AG10803 (cell line): ENCODE measurements at regions not wholly inside any gene's neighbourhood (a gene's known extent, or its start where the extent isn't known, plus 50 kb on each side); places are given as distances from the start of the nearest gene placed in this dataset.

Experiments
- DNase-seq: peaks from one replicate; pipeline ENCODE4 v3.0.0; 2010; ENCODE audit warnings: low read depth
- H3K4me3 ChIP-seq: 2 replicates; pipeline ENCODE4 v1.5.1; 2011; ENCODE audit warnings: mild to moderate bottlenecking, low read length, control low read depth
- TF ChIP-seq, protein P1 (sequence below): conservative IDR thresholded peaks from 2 replicates; pipeline ENCODE4 v1.5.1; 2011; ENCODE audit warnings: mild to moderate bottlenecking, low read length, control low read depth, inconsistent platforms

DNA sequence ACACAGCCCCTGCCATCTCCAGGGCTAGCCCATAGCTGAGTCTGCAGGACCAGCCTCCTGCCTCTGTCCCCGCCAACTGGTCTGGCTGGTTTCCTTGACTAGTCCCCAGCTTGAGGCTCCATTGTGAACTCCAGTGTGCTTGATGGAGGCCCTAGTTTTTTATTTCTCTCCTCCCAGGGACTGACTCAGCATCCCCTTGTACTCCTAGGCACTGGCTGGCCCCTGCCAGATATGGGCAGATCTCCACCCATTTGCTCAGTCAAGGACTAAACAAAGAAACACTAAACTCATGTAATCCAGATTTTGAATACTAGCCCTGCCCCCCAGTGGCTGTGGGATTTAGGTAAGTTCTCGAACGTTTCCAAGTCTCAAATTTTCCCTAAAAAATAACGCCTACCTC, 415.4 kb upstream of the RORA start:
- DNase-seq, result no peak
- TF ChIP-seq, protein P1, sequence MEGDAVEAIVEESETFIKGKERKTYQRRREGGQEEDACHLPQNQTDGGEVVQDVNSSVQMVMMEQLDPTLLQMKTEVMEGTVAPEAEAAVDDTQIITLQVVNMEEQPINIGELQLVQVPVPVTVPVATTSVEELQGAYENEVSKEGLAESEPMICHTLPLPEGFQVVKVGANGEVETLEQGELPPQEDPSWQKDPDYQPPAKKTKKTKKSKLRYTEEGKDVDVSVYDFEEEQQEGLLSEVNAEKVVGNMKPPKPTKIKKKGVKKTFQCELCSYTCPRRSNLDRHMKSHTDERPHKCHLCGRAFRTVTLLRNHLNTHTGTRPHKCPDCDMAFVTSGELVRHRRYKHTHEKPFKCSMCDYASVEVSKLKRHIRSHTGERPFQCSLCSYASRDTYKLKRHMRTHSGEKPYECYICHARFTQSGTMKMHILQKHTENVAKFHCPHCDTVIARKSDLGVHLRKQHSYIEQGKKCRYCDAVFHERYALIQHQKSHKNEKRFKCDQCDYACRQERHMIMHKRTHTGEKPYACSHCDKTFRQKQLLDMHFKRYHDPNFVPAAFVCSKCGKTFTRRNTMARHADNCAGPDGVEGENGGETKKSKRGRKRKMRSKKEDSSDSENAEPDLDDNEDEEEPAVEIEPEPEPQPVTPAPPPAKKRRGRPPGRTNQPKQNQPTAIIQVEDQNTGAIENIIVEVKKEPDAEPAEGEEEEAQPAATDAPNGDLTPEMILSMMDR, result no peak
- no peak overlapping the region for H3K4me3 ChIP-seq

DNA sequence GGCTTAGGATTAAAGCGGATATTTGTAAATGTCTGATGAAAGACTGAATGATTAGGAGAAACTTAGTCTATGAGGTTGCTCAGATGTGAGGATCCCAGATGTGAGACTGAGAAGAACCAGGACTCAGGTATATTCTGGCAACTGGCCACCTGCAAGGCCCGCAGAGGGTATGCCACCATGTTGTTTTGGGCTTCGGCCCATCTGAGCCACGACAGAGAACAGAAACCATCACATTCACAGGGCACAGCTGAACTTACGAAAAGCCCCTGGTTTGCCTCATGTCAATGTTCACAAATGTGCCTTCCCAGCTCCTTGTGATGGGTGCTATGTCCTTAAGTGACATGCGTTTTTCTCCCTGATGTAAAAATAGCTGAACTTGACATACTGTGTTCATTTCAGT, 412.5 kb upstream of the RORA start:
- TF ChIP-seq, protein P1, result no peak
- no peak overlapping the region for H3K4me3 ChIP-seq
- no peak for DNase-seq

DNA sequence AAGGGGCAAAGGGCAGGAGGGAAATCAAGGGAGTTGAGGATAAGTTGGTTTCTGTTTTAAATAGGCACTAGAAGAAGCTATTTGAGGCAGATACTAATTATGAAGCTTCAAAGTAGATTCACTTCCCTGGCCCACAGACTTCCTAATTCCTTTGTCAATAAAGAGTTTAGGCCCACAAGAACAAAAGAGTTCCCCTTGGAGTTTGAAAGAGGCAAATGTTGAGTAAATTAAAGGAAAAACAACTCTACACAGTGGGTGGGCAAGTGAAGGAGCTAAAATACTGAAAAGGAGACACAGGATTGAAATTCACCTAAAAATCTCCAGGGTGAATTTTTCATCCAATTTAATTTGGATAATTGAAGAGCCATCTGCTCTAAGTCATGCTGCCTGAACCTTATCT, 411.7 kb upstream of the RORA start:
- H3K4me3 ChIP-seq, result no peak overlapping the region
- DNase-seq, result no peak
- TF ChIP-seq, protein P1, result no peak

DNA sequence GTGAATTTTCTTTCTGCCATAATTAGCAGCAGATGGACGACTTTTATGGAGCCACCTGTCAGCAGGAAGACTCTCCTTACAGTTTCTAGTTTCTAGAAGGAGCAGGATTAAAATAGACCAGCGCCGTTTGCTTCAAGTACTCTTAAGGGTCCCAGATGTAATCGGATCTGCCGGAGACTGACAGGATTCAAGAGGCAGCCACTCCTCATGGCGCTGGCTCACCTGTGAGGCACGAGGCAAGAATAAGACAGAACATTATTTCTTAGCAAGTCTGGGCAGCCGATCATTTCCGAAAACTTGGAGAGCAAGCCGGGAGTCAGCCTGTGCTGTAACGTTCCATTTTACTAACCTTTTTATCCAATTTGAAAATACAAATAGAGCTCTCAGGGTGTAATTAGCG, 410.4 kb upstream of the RORA start:
- DNase-seq, result no peak
- no peak overlapping the region for H3K4me3 ChIP-seq
- TF ChIP-seq, protein P1, result no peak

DNA sequence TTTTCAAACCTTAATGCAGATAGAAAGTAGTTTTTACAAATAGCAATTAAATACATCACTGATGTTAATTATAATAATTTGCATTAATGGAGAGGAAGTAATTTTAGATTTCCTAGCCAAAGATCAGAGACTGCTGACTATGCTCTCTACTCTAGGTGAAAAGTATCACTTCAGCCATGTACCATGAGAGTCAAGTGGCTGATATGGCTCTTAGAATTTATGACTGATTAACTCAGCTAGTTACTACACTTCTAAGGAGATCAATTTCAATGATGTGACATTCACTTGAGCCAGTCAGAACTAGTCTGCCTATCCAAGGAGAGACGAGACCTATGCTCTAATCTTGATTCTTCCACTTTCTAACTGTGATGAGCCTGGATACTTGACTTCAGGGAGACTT, 405.7 kb upstream of the RORA start:
- TF ChIP-seq, protein P1, result no peak
- no peak overlapping the region for H3K4me3 ChIP-seq
- DNase-seq, result no peak

DNA sequence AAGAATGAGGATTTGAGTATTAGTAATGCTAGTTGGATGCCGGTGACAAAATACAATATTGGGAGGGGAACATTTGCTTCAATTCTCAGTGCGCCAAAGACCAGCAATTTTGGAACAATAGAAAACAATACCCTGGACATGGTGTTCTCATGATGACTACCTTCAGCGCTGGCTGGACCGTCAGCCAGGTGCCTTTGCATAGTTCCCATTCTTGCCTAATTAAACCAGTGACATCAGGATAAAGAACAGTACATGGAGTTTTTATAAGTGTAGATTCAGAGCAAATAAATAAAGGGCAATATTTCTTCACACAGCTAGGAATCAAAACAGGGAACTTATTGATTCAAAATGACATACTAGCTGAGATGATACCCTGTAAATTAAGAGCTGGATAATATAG, 404.8 kb upstream of the RORA start:
- DNase-seq, result no peak
- TF ChIP-seq, protein P1, result no peak
- H3K4me3 ChIP-seq, result no peak overlapping the region

DNA sequence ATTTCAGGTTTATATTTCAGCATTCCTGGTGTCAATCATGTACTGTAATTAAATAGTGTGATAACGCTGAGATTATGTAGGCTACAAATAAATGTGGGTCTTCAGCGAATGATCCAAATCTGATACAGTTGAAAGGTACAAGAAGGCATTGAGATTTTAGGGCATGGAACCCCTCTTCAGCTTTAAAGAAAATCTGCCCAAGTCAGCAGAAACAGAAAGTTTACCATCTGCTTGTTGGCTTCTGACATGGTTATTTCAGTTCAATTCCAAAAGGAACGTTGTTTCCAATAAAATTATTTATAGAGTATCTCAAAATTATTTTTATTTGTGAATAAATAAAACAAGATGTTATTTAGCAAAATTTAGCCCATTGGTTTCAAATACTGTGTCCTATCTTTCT, 400.2 kb upstream of the RORA start:
- TF ChIP-seq, protein P1, result no peak
- no peak for DNase-seq
- no peak overlapping the region for H3K4me3 ChIP-seq
